K562 (cell line): ENCODE measurements at regions not wholly inside any gene's neighbourhood (a gene's known extent, or its start where the extent isn't known, plus 50 kb on each side); places are given as distances from the start of the nearest gene placed in this dataset.

Experiments used
- ATAC-seq: fragments of 200-7000 bp; cut with Tn5 transposase; 3 replicates; pipeline ENCODE4 v1.9.1; 2020; ENCODE audit warnings: moderate library complexity
- BruUV-seq: library from RNA; stranded (reverse); fragments of 400-500 nt; replicated peaks from 2 replicates; lab custom pipeline; 2021; lab: Mats Ljungman, UMichigan
- CTCF ChIA-PET: fragments of 300-600 bp; formaldehyde crosslinking; extraction: SDS; loops from one replicate; lab custom pipeline; 2021; ENCODE audit warnings: low intra/inter-chr PET ratio; lab: Yijun Ruan, JAX
- POLR2A ChIA-PET: fragments of 300-600, 350-650 bp; sonication (Branson Sonifier 250); formaldehyde crosslinking; extraction: SDS; loops from one replicate; lab custom pipeline; 2021; ENCODE audit warnings: antibody characterized with exemption, inconsistent platforms; lab: Yijun Ruan, JAX
- DNase-seq, 4 experiments: peaks; one replicate each; pipeline versions ENCODE4 v3.0.0 to v3.0.0-alpha.2; 2011 to 2018; ENCODE audit warnings: low spot score in 3 of 4, mixed read lengths in 3 of 4; ENCODE audit errors: extremely low read depth in 1 of 4
- FAIRE-seq: peaks from 2 replicates; lab custom pipeline; 2011; peaks lifted over from hg19 to GRCh38; lab: Jason Lieb, UNC
- H2AFZ ChIP-seq: 2 replicates; pipeline ENCODE4 v1.6.0; 2011; ENCODE audit warnings: low read depth, low read length, control low read depth, inconsistent platforms
- H3K27ac ChIP-seq: fragments of 200-600 bp; 3 replicates; pipeline ENCODE4 v1.8.0; 2011; ENCODE audit warnings: low read depth, mild to moderate bottlenecking, control low read depth, inconsistent platforms, low read length, moderate library complexity, mixed read lengths; ENCODE audit errors: extremely low read depth
- H3K27me3 ChIP-seq, 2 experiments: fragments of 300-600 bp in 1 of 2; 2 replicates in 1 of 2; 3 replicates in 1 of 2; pipeline versions ENCODE4 v1.6.0 to v1.8.0; 2011; ENCODE audit warnings: inconsistent platforms in 2 of 2, low read length in 2 of 2, mild to moderate bottlenecking in 1 of 2, mixed read lengths in 1 of 2, moderate library complexity in 1 of 2; ENCODE audit not compliant: control insufficient read depth in 2 of 2, insufficient read depth in 2 of 2
- H3K36me3 ChIP-seq: fragments of 300-600 bp; 3 replicates; pipeline ENCODE4 v1.8.0; 2011; ENCODE audit warnings: mild to moderate bottlenecking, low read length, inconsistent platforms; ENCODE audit not compliant: control insufficient read depth, insufficient read depth
- H3K4me1 ChIP-seq, 2 experiments: fragments of 200-600 bp in 1 of 2; replicated peaks in 1 of 2; 2 replicates in 1 of 2; 3 replicates in 1 of 2; pipeline versions ENCODE4 v1.5.1 to v1.8.0; 2011; ENCODE audit warnings: inconsistent platforms in 2 of 2, low read length in 2 of 2, mild to moderate bottlenecking in 1 of 2, mixed read lengths in 1 of 2, moderate library complexity in 1 of 2; ENCODE audit not compliant: control insufficient read depth in 2 of 2, insufficient read depth in 2 of 2
- H3K4me2 ChIP-seq: 2 replicates; pipeline ENCODE4 v1.6.1; 2011; ENCODE audit warnings: low read length, control low read depth, inconsistent platforms, mixed read lengths; ENCODE audit not compliant: insufficient read depth
- H3K4me3 ChIP-seq: fragments of 200-600 bp; sonication (generic), shearing (Covaris generic); 2 replicates; pipeline ENCODE4 v1.5.1; 2016; ENCODE audit warnings: control low read depth, inconsistent platforms
- H3K79me2 ChIP-seq: fragments of 200-600 bp; 3 replicates; pipeline ENCODE4 v1.8.0; 2011; ENCODE audit warnings: low read length, inconsistent platforms; ENCODE audit not compliant: control insufficient read depth, insufficient read depth
- H3K9ac ChIP-seq, 2 experiments: 2 replicates each; pipeline versions ENCODE4 v1.6.0 to v1.6.1; 2011; ENCODE audit warnings: low read depth in 2 of 2, low read length in 2 of 2, control low read depth in 1 of 2, inconsistent platforms in 1 of 2, mild to moderate bottlenecking in 1 of 2, mixed read lengths in 1 of 2; ENCODE audit not compliant: insufficient read depth in 1 of 2
- H3K9me1 ChIP-seq: one replicate; pipeline ENCODE4 v1.6.0; 2011; ENCODE audit warnings: inconsistent platforms, mild to moderate bottlenecking, low read length, moderate library complexity; ENCODE audit not compliant: control insufficient read depth, insufficient read depth
- H3K9me3 ChIP-seq: replicated peaks from 2 replicates; pipeline ENCODE4 v1.5.1; 2011; ENCODE audit warnings: low read depth, low read length, inconsistent platforms; ENCODE audit not compliant: control insufficient read depth, insufficient read depth
- H4K20me1 ChIP-seq: replicated peaks from 2 replicates; pipeline ENCODE4 v1.6.1; 2011; ENCODE audit warnings: low read length, inconsistent platforms, mixed read lengths; ENCODE audit not compliant: control insufficient read depth, insufficient read depth
- EP300 ChIP-seq: IDR thresholded peaks from 2 replicates; pipeline ENCODE4 v1.6.1; 2012; ENCODE audit warnings: low read length, improper control_type of control experiment
- KDM4B ChIP-seq, 2 experiments: fragments of 450-650 bp in 1 of 2; sonication (generic) in 1 of 2; IDR thresholded peaks; 2 replicates each; pipeline ENCODE4 v1.6.1; 2016 to 2017; ENCODE audit warnings: borderline replicate concordance in 2 of 2, antibody characterized with exemption in 1 of 2, low read depth in 1 of 2, mild to moderate bottlenecking in 1 of 2
- NR1H2 ChIP-seq: sonication (generic); formaldehyde crosslinking; IDR thresholded peaks from 2 replicates; pipeline ENCODE4 v1.4.0; 2020; ENCODE audit warnings: mild to moderate bottlenecking, missing genetic modification reagents
- RBFOX2 ChIP-seq: fragments of 200-400 bp; formaldehyde crosslinking; IDR thresholded peaks from 2 replicates; pipeline ENCODE4 v1.6.1; 2017; ENCODE audit warnings: low read depth, mild to moderate bottlenecking, low read length, moderate library complexity
- SREBF1 ChIP-seq: fragments of 150-350 bp; IDR thresholded peaks from 2 replicates; pipeline ENCODE4 v1.6.1; 2014; ENCODE audit warnings: antibody characterized with exemption, low read depth, low read length, borderline replicate concordance
- UBTF ChIP-seq, 2 experiments: IDR thresholded peaks; 2 replicates each; pipeline ENCODE4 v1.6.1; 2012; ENCODE audit warnings: improper control_type of control experiment in 2 of 2, low read depth in 2 of 2, low read length in 2 of 2, borderline replicate concordance in 1 of 2
- ZBED1 ChIP-seq: IDR thresholded peaks from 2 replicates; pipeline ENCODE4 v1.6.1; 2014
- WGBS: fragments of 100-300 bp; shearing (Covaris generic); methylation state at CpG from one replicate; pipeline ENCODE4 v1.1.6; 2016; ENCODE audit warnings: low coverage, mixed read lengths; ENCODE audit not compliant: insufficient coverage; ENCODE audit errors: missing lambda C conversion rate; 5-methylcytosine and 5-hydroxymethylcytosine counted together
- in situ Hi-C: fragments of 300-500 bp; cut with MboI; formaldehyde crosslinking; loops from 4 replicates; pipeline ENCODE4 v1.15.0; 2018; ENCODE audit warnings: inconsistent platforms, mixed read lengths
- intact Hi-C: fragments of 100-400 bp; cut with micrococcal nuclease; formaldehyde crosslinking; loops from 2 replicates; pipeline ENCODE4 v1.14.2; 2022
- TF ChIP-seq, protein P1 (sequence below): fragments of 250-450 bp; sonication (Bioruptor Pico); IDR thresholded peaks from 2 replicates; pipeline ENCODE4 v1.4.0; 2020; ENCODE audit warnings: mild to moderate bottlenecking
- TF ChIP-seq, protein P2 (sequence below), 2 experiments: fragments of 450-650 bp in 1 of 2; sonication (generic) in 1 of 2; formaldehyde crosslinking; conservative IDR thresholded peaks; 2 replicates each; pipeline versions ENCODE4 v1.4.0 to v1.8.1; 2020 to 2022; ENCODE audit warnings: mild to moderate bottlenecking in 1 of 2, missing genetic modification reagents in 1 of 2

GRCh38 chr3:43914269-43914668, 223.5 kb downstream of the ABHD5 start:
- ATAC-seq (no peak), FAIRE-seq (no peak), DNase-seq (no peak)
- POLR2A ChIA-PET, result interaction anchor here (0.6 to 1.5 kb wide), 2 partner anchors 24 to 47 kb away, joined by 3 to 4 read pairs; no protein-coding TSS in a partner anchor
- Histone ChIP-seq H3K4me3 (no peak overlapping the region), H2AFZ (no peak overlapping the region), H3K9me1 (no peaks in the 10 kb centered on the region), H3K4me2 (no peak overlapping the region), H4K20me1 (no peaks in the 10 kb centered on the region), H3K79me2 (no peaks in the 10 kb centered on the region), H3K4me1 (no peaks in the 10 kb centered on the region), H3K27me3 (peaks cover 12 to 17% of the 10 kb centered on the region in 2 experiments; a peak in 4 of 5 replicates), H3K9me3 (no peaks in the 10 kb centered on the region), H3K9ac (no peak overlapping the region), H3K36me3 (no peaks in the 10 kb centered on the region), H3K27ac (no peak overlapping the region)
- 0% methylated on average over 2 of the region's 2 CpGs for WGBS
- TF ChIP-seq ZBED1 (no peak), KDM4B (IDR thresholded peaks at IDR 0.05; ENCODE audit: borderline replicate concordance in 2 of 2, low read depth in 1 of 2) (no peak), RBFOX2 (no peak), UBTF (IDR thresholded peaks at IDR 0.05; ENCODE audit: borderline replicate concordance in 1 of 2, low read depth in 2 of 2, low read length in 2 of 2) (no peak), NR1H2 (no peak), SREBF1 (no peak), EP300 (no peak)
- TF ChIP-seq, protein P1, sequence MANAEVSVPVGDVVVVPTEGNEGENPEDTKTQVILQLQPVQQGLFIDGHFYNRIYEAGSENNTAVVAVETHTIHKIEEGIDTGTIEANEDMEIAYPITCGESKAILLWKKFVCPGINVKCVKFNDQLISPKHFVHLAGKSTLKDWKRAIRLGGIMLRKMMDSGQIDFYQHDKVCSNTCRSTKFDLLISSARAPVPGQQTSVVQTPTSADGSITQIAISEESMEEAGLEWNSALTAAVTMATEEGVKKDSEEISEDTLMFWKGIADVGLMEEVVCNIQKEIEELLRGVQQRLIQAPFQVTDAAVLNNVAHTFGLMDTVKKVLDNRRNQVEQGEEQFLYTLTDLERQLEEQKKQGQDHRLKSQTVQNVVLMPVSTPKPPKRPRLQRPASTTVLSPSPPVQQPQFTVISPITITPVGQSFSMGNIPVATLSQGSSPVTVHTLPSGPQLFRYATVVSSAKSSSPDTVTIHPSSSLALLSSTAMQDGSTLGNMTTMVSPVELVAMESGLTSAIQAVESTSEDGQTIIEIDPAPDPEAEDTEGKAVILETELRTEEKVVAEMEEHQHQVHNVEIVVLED (CRISPR knock-in tag), result no peak
- TF ChIP-seq, protein P2, sequence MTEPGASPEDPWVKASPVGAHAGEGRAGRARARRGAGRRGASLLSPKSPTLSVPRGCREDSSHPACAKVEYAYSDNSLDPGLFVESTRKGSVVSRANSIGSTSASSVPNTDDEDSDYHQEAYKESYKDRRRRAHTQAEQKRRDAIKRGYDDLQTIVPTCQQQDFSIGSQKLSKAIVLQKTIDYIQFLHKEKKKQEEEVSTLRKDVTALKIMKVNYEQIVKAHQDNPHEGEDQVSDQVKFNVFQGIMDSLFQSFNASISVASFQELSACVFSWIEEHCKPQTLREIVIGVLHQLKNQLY (CRISPR knock-in tag; conservative IDR thresholded peaks at IDR 0.05), result no peak
- intact Hi-C loops, result no loop called here
- CTCF ChIA-PET, result no interaction called here
- in situ Hi-C loops, result no loop called here
- BruUV-seq, result no TSS peak
